Hepatocyte (in vitro differentiated cells): ENCODE measurements at regions not wholly inside any gene's neighbourhood (a gene's known extent, or its start where the extent isn't known, plus 50 kb on each side); places are given as distances from the start of the nearest gene placed in this dataset.

Source experiments
- EZH2 ChIP-seq: fragments of 200-600 bp; sonication (generic); IDR thresholded peaks from 2 replicates; pipeline ENCODE4 v1.6.1; 2016; ENCODE audit warnings: antibody characterized with exemption, mild to moderate bottlenecking, borderline replicate concordance
- EZH2phosphoT487 ChIP-seq: fragments of 200-600 bp; sonication (generic); IDR thresholded peaks from one replicate; pipeline ENCODE4 v1.6.1; 2018; ENCODE audit warnings: antibody characterized with exemption, mild to moderate bottlenecking, low read depth, moderate library complexity; ENCODE audit not compliant: unreplicated experiment, severe bottlenecking
- TF ChIP-seq, protein P1 (sequence below): fragments of 200-600 bp; sonication (generic); IDR thresholded peaks from 2 replicates; pipeline ENCODE4 v1.5.1; 2016; ENCODE audit warnings: antibody characterized with exemption, mild to moderate bottlenecking; ENCODE audit not compliant: poor library complexity

GRCh38 chr7:111662386-111662785, 100.1 kb upstream of the IMMP2L start:
- TF ChIP-seq, protein P1, sequence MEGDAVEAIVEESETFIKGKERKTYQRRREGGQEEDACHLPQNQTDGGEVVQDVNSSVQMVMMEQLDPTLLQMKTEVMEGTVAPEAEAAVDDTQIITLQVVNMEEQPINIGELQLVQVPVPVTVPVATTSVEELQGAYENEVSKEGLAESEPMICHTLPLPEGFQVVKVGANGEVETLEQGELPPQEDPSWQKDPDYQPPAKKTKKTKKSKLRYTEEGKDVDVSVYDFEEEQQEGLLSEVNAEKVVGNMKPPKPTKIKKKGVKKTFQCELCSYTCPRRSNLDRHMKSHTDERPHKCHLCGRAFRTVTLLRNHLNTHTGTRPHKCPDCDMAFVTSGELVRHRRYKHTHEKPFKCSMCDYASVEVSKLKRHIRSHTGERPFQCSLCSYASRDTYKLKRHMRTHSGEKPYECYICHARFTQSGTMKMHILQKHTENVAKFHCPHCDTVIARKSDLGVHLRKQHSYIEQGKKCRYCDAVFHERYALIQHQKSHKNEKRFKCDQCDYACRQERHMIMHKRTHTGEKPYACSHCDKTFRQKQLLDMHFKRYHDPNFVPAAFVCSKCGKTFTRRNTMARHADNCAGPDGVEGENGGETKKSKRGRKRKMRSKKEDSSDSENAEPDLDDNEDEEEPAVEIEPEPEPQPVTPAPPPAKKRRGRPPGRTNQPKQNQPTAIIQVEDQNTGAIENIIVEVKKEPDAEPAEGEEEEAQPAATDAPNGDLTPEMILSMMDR, result no peak
- no peak for TF ChIP-seq EZH2
- TF ChIP-seq EZH2phosphoT487, result no peak
